HG03354 (cell line): ENCODE measurements at regions not wholly inside any gene's neighbourhood (a gene's known extent, or its start where the extent isn't known, plus 50 kb on each side); places are given as distances from the start of the nearest gene placed in this dataset.
"Not testable (repeated sequence)": the region's sequence is repeated elsewhere in the genome, so short reads cannot be mapped to it uniquely, and the experiment has no call there.

Experiments
- ATAC-seq: cut with Tn5 transposase; IDR thresholded peaks from one replicate; pipeline ENCODE4 v1.9.1; 2021; ENCODE audit warnings: mild to moderate bottlenecking; ENCODE audit not compliant: unreplicated experiment, poor library complexity, severe bottlenecking

DNA sequence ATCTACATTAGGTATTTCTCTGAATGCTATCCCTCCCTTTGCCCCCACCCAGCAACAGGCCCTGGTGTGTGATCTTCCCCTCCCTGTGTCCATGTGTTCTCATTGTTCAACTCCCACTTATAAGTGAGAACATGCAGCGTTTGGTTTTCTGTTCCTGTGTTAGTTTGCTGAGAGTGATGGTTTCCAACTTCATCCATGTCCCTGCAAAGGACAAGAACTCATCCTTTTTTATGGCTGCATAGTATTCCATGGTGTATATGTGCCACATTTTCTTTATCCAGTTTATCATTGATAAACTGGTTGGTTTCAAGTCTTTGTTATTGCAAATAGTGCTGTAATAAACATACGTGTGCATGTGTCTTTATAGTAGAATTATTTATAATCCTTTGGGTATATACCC, 55.5 kb upstream of the RASA1 start:
- not testable (repeated sequence) for ATAC-seq

DNA sequence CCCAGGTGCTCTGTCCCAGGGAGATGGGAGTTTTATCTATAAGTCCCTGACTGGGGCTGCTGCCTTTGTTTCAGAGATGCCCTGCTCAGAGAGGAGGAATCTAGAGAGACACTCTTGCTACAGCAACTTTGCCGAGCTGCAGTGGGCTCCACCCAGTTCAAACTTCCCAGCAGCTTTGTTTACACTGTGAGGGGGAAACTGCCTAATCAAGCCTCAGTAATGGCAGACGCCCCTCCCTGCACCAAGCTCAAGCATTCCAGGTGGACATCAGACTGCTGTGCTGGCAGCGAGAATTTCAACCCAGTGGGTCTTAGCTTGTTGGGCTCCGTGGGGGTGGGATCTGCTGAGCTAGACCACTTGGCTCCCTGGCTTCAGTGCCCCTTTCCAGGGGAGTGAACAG, 50.2 kb upstream of the RASA1 start:
- not testable (repeated sequence) for ATAC-seq
